Activated CD4-positive, alpha-beta T cell treated with anti-CD3 and anti-CD28 coated beads, Interleukin-2, Interleukin-4, amounts not matched to agents 100 ng/mL and 50 ng/mL, durations not matched to agents 16 hours and 8 hours (primary cell): ENCODE measurements at regions not wholly inside any gene's neighbourhood (a gene's known extent, or its start where the extent isn't known, plus 50 kb on each side); places are given as distances from the start of the nearest gene placed in this dataset.
A peak's percentile ranks its signal among the peaks of the same experiment; 100 is the strongest.
"Not testable (repeated sequence)": the region's sequence is repeated elsewhere in the genome, so short reads cannot be mapped to it uniquely, and the experiment has no call there.

ENCODE experiments used
- DNase-seq: peaks from one replicate; pipeline ENCODE4 v3.0.0-alpha.2; 2020; ENCODE audit warnings: low spot score

DNA sequence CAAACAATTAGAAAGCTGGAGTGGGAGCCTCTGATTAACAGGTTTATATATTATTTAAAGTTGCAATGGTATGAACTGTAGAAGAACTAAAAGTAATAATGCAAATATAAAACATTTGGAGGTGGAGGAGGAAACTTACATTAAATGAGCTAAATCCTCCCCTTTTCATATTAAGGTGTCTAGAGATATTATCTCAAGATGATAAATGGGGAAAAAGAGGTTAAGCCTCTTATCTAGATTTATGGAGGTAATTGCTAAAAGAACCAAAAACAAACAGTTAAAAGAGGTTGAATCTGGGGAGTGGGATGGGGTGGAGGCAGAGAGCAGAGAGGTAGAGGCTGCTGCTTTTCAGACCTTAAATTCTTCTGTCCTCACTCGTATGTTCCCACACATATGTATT, 147.8 kb upstream of the SLC24A2 start:
- no peak for DNase-seq

DNA sequence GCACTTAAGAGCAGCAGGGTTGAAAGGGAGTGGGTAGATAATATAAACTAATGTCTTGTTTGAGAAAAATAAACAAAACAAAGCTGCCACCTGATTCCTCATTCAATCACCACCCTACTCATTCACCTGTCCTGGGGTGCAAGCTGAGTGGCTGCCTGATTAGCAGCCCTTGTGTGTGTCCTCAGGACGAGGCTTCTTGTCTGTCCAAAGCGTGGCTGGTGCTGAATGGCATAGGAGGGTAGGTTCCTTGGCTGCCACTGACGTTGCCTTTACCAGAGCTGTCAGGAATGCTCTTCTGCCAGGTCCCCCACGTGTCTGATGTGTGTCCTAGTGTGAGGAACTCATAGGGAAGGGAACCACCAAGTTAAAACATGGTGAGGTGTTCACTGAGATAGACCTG, 146.6 kb upstream of the SLC24A2 start:
- DNase-seq, result no peak

DNA sequence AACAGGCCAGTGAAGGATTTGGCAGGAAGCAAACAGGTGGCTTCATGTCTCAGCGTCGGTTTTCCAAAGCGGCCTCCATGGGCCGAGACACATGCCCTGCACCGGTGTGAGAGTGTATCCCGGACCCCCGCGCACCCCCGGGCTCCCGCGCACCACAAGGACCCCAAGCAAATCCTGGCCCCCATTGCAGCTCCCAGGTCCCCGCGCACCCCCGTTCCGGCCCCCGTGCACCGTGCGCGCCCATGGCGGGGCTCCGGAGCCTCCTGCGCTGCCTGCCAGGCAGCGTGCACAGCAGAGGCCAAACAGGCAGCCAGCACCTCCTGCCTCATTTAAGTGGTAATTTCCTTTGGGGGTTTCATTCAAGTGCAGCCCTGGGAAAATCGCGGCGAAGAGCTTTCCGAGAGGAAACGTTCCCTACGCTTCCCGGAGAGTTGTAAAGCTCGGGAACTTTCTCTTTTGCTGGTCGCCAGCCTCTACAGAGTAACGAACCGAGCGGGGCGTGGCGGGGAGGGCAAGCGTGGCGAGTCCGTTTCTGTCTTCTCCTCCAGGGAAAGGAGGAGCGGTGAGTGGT, 145.5 kb upstream of the SLC24A2 start:
- DNase-seq, result no peak

DNA sequence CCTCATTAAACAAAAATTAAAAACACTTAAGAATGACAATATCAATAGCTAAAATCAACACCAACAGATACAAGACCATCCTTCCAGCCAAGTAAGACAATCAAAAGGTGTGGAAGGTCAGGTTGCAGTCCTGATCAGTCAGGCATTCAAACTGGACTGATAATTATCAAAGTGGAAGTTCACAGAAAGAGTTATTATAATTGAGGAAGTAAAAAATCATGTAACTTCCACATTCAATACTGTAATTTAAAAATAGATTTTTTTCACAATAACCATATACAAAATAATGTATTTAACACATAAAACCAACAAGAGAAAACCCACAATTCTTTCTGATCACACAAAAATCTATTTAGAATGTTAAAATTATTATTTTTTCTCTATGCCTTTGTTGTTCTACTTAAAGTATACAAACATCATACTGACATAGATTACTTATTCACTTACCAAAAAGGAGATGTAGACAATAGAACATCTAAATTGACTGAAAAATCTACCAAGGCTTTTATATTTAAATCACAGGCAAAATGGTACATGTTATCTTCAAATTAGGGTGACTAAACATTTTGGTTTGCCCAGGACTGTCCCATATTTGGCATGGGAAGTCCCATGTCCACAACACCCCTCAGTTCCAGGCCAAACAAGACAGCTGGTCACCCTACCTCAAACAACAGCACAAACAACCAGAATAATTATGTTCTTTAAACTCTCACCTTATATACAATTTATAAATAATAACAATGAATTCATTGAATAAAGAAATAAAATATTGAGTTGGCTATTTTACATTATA, 142.5 kb upstream of the SLC24A2 start:
- DNase-seq, result no peak

DNA sequence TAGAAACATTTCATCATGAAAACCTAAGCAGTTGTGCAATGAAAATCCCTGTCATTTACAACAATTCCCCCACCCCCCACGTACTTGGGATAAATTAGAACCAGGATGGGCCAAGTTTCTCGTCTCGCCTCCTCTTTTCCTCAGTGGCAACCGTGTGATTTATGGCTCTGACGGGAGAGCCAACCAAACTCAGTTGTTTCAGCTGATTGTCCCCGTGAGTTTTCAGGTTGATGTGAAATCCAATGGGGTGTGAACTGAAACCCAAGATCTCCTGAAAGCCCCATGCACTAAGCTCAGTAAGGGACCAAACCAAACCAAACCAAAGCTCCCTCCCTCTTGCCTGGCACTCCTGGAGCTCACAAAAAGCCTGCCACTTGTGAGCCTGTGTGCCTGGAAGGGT, 138.7 kb upstream of the SLC24A2 start:
- DNase-seq, result no peak

DNA sequence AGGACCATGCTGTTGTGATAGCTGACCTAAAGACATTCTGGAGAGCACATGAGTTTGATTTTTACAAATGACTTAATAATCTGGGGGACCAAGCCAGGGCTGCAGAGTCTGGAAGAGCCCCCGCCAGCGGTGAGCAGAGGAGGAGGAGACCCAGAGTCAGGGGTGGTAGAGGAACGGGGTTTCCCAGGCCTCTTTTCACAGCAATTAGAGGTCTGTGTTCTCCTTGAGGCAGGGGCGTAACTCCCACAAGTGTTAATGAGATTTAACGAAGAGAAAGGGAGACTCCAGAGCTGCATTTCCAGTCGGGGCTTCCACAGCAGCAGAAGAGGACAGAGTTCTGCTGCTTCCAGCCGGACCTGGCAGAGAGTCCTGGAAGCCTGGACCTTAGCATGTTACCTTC, 137.9 kb upstream of the SLC24A2 start:
- DNase-seq, result no peak

DNA sequence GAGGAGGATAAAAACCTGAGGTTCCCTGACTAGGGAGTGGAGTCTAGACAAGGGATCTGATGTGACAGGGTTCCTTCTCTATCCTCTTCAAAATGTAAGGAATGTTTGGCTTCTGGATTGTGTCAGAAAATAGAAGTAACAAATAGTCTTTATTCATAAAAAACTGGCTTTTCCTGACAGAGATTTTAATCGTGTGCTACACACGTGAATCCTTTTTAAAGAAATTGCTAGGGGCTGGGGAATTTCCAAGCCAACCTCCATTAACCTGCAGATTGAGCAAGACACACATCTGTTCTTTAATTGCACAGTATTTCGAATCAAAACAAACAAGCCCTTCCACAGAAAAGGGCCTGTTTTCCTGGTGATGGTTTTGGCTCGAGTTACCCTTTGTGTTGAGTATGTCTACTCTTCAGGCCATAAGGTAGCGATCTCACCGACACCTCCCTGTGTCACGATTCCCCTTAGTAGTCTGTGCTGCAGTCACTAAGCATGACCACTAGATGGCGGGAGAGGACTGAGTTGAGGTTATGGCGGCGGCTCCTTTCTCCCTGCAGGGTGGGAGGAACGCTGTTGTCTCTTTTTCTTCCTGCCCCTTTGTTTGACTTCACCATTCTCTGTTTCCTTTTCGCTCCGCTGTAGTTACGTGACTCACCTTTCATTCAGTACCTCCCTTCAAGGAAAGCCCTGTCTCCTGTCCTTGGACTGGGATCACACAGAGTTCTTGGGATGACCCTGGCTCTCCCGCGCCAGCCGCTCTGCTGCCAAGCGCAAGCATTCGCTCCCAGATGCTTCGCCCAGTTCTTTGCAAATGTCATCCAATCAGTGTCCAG, 137.1 kb upstream of the SLC24A2 start:
- DNase-seq, result peak; percentile 91

DNA sequence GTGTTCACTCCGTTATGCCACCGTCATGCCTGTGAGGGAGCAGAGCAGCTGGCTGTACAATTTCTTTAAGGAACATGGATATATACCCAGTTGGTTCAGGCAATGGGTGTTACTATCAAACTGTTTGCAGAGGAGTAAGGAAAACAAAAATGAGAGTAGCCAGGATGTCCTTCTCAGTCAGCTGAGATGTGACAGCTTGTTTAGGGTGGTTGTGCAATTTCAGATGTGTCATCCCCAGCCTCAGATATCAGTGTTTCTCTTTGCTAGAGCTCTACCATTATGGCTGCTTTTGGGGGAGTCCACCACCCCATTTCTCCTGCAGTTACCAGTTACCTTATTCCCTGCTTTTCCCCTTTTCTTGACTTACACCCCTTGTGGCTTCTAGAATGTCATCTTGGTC, 135.2 kb upstream of the SLC24A2 start:
- DNase-seq, result no peak

DNA sequence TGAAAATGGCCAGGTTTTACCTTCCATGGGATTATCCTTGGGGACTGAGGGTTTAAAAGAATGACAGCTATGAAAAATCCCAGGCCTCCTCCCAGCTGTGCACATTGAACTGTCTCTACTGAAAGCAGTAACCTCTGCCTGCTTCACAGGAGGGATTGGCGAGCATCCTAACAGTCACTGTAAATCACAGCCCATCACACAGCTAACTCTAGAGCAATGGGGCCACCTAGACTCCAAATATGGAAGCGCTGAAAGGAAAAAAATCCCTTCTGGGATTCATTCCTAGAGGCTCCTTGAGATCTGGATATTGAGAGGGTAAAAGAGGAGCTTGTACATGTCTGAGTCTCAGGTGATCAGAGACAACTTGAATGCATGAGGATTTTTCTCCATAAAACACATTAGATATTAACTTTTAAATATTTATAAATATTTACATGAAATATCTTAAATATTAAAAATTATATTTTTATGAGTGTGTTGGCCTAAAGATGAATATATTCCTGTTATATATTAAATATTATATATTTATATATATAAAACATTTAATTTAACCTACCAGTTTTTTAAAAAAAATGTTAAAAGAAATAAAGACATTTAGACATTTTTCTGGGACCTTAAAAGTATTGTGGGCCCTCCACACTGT, 133.8 kb upstream of the SLC24A2 start:
- no peak for DNase-seq

DNA sequence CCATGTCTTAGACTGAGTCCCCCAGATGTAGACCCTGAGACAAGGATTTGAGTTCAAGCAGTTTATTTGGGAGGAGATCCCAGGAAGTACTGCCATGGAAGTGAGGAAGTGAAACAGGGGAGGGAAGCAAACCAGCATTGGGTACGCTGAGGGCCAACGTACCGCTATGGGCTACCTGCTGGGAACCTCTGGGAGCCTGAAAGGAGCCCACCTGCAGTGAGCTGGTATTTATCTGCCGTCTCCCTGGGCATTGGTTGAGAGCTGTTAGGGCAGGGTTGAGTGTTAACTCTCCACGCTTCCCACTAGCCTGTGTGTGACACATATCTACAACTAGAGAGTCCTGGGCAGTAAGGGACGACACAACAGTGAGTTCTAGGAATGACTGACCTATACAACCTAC, 131.6 kb upstream of the SLC24A2 start:
- no peak for DNase-seq

DNA sequence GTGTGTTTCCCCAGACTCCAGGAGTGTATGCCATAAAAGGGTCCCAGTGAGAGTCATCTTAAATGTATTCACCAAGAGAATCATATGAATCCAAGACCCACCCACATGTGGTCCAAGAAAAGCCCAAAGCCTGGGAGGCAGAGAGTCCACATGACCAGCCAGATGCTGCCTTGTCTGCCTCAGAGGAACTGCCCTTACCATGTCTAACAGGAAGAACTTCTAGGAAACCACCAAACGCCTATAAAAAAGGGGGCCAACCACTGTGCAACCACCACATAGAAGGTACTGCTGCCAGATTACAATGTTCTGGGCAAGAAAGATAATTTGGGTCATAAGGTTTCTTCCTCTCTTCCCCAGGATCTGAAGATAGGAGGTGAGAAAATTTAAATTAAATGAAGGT, 129.8 kb upstream of the SLC24A2 start:
- no peak for DNase-seq

DNA sequence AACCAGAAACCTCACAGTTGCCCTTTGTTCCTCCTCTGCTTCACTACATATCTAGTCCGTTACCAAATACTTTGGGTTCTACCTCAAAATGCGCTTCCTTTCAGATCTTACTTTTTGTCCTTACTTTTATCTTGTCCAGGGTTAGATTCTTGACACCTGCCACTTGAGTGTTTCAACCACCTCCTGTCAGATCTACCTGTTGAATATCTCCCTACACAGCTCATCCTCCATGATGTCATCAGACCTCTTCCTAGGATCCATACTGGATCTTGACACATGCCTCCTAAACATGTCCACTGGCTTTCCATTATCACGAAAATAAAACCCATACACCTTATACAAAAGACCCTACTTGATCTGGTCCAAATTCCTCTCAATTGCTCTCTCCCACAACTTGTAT, 125.2 kb upstream of the SLC24A2 start:
- no peak for DNase-seq

DNA sequence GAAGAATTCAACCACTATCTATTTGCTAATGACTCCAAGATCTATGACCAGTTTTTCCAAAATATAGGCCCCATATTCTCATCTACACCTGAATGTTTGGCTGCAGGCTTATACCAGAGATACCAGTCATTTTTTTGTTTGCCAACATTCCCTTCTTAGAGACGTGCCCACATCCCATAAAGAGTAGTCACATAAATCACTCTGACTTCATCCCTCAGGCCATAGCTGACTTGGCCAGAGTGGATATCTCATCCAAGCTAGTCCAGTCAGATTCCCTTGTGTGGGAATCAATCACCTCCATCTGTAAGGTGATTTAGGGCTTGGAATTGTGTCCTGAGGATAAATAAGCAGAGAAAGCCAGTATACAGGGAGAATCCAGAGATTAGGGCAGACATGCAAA, 124.3 kb upstream of the SLC24A2 start:
- DNase-seq, result no peak

DNA sequence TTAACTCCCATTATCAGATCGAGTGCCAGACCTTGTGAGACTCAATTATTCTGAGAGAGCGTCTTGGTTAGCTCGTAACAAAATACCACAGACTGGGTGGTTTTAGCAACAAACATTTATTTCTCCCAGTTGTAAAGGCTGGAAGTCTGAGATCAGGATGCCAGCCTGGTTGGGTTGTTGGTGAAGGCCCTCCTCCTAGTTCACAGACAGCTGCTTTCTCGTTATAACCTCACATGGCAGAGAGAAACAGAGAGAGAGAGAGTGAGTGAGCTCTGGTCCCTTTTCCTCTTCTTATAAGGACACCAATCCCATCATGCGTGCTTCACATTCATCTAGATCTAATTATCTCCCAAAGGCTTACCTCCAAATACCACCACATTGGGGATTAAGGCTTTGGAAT, 114.2 kb upstream of the SLC24A2 start:
- no peak for DNase-seq

DNA sequence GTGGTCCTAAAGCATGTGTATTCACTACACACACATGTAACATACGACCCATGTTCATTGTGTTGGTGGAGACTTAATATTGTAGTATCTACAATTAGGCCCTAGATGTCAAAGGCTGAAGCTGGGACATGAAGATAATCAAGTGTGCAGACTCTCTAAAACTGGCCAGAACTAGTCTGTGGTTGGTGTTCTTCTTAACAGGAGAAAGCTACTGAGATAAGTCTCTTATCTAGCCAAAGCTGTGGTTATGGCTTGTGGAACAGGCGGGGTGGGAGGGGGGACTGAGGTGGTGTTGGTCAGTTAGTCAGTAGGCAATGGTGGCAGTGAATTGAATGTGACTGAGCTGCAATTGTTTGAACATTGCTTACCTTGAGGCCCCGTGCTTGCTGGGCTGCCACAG, 112.7 kb upstream of the SLC24A2 start:
- DNase-seq, result no peak

DNA sequence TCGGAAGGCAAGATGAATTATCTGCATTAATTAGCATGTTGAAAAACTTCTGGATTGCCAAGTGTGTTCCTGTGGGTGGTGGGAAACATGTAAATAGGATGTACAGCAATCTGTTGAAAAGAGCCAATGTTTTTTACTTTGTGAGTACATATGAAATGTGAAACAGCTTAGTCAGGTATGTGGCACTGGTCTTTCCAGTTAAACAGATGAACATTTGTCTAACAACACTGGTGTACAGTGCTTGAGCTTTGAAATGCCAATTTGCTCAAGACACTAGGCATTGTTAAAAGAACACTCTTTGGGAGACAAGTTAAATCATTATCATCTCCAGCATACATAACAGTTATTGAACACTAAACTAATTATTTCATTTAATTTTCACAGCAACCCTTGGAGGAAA, 107.3 kb upstream of the SLC24A2 start:
- no peak for DNase-seq

DNA sequence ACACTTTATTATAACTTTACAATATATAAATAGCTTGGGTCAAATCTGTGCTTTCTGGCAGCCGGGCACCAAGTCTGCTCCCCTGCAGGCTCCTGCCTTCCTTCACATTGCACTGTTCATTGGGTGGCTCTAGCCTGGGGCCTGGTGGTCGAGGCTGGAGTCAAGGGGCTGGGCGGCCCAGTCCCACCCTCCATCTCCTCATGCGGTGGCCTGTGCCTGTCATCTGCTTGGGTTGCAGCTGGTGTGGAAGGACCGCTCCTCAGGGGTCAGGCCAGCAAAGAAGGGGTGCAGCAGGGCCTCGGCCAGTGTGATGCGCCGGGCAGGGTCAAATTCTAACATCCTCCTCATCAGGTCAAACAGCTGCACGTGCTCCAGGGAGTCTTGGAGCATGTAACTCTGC, 106.7 kb upstream of the SLC24A2 start:
- DNase-seq, result not testable (repeated sequence)

DNA sequence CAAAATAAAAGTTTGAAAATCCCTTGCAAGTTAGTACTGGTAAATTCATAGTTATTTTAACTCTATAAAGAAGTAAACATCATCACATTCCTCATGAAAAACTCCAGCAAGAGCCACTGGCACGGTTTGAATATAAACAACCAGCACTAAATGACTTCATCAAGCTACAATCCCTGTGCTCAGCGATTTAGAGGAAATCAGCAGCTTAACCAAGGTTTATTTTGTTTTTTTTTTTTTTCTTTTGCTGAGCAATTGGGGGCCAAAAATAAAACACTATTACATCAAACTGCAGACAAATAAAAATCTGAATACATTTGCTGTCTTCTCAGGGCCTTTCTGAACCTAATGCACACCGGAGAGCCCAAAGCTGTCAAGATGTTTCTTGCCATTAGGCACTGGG, 106.2 kb upstream of the SLC24A2 start:
- DNase-seq, result no peak

DNA sequence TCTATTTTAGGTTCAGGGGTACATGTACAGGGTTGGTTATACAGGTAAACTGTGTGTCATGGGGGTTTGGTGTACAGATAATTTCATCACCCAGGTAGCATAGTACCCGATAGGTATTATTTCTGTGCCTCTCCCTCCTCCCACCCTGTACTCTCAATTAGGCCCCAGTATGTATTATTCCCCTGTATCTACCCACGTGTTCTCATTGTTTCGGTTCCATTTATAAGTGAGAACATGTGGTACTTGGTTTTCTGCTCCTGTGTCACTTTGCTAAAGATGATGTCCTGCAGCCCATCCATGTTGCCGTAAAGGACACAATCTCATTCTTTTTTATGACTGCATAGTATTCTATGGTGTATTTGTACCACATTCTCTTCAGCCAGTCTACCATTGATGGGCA, 96.8 kb upstream of the SLC24A2 start:
- no peak for DNase-seq

DNA sequence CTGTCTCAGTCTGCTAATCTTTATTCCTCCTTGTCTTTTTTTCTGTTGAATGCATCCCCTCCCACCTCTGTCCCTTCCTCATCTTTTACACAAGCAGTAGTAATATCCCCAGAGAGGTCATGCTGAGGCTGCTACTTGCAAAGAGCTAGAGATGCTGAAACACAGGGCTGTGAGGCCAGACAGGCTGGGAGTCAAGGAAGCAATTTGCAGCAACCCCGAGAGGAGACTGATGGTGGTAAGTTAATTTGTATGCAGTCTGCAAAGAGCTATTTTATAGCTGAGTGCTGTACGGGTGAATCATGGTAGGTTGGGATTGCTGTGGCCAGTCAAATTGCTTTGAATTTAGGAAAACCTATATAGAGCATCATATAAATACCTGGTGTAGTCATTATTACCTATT, 90.2 kb upstream of the SLC24A2 start:
- no peak for DNase-seq

DNA sequence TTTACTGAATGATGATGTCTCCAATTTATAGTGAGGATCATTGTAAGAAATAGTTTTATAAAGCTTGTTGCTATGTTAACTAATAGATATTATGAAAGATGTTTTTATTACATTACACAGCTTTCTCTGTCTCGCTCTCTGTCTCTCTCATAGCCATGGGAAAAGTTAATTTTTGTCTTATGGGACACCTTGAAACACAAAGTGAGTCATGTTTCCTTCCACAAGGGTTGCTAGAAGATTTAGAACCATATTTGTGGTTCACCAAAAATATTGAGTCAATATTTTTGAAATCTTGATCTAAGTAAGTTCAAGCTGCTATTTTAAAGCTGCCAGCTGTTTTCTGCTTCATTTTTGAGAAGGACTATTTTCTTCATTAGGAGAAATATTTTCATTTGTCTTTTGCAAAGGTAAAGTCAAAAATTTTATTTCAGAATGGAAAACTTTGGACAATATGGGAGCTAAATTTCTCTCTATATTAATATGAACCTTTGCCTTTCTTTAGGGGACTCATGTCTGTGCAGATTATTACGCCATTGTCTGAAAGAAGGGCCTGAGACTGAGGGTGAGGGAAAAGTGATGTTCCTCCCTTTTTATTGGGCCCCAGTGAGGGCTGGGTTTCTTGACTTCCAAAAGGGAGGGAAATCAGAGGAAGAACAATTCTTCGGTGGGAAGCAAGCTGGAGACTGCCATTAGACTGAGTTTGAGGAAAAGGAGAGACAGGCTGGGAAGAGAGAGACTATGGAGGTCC, 87.9 kb upstream of the SLC24A2 start:
- no peak for DNase-seq

DNA sequence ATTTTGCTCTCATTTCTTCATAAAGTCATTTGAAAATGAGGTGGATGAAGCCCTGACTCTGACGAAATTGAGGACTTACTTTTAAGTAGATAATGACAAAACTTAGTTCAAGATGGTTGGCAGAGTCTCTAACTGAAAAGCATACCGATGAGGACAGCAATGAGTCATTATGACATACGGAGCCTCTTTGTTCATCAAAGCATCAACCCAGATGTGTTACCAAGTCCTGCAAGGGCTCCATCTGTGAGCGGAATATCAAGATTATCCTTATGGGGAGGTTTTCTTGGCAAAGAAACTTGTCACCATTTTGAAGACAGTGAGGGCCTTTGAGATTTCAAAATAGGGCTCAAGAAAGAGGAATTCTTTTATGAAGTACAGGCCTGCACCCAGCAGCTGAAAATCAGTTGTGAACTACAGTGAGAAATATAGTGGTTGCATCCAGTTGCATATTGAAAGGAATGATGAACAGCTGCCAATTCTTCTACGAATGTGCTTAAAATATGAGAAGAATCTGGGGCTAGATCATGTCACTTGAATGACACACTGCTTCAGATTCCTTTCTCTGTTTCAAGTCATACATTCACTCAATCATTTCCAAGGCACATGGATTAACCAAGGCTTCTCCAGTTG, 86.6 kb upstream of the SLC24A2 start:
- no peak for DNase-seq
